Fibroblast of mammary gland (primary cell): ENCODE measurements at regions not wholly inside any gene's neighbourhood (a gene's known extent, or its start where the extent isn't known, plus 50 kb on each side); places are given as distances from the start of the nearest gene placed in this dataset.

Source experiments
- DNase-seq: peaks from one replicate; pipeline ENCODE4 v3.0.0-alpha.2; 2010; ENCODE audit warnings: low read depth
- H3K4me3 ChIP-seq: 2 replicates; pipeline ENCODE4 v1.5.1; 2011; ENCODE audit warnings: low read depth, mild to moderate bottlenecking, low read length, moderate library complexity; ENCODE audit not compliant: control insufficient read depth
- TF ChIP-seq, protein P1 (sequence below): conservative IDR thresholded peaks from 2 replicates; pipeline ENCODE4 v1.5.1; 2011; ENCODE audit warnings: low read depth, low read length, inconsistent platforms; ENCODE audit not compliant: control insufficient read depth, insufficient read depth

DNA sequence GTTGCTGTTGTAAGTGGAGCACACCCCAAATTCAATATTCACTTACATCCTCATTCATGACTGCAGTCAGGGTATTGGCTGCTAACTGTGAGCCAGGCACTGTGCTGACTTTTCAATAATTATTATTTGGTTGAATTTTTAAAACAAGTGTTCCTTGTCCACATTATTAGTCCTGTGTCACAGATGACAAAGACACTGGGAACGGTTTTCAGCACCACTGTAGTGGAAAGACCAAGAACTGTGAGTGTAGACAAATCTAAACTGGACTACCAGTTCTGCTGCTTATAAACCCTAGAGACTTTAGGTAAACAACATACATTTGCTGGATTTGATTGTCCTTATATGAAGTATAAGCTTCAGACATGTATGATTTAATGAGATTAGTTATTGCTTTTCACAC, 197.7 kb upstream of the ROBO2 start:
- no peak overlapping the region for H3K4me3 ChIP-seq
- TF ChIP-seq, protein P1, sequence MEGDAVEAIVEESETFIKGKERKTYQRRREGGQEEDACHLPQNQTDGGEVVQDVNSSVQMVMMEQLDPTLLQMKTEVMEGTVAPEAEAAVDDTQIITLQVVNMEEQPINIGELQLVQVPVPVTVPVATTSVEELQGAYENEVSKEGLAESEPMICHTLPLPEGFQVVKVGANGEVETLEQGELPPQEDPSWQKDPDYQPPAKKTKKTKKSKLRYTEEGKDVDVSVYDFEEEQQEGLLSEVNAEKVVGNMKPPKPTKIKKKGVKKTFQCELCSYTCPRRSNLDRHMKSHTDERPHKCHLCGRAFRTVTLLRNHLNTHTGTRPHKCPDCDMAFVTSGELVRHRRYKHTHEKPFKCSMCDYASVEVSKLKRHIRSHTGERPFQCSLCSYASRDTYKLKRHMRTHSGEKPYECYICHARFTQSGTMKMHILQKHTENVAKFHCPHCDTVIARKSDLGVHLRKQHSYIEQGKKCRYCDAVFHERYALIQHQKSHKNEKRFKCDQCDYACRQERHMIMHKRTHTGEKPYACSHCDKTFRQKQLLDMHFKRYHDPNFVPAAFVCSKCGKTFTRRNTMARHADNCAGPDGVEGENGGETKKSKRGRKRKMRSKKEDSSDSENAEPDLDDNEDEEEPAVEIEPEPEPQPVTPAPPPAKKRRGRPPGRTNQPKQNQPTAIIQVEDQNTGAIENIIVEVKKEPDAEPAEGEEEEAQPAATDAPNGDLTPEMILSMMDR = no peak
- DNase-seq = no peak

DNA sequence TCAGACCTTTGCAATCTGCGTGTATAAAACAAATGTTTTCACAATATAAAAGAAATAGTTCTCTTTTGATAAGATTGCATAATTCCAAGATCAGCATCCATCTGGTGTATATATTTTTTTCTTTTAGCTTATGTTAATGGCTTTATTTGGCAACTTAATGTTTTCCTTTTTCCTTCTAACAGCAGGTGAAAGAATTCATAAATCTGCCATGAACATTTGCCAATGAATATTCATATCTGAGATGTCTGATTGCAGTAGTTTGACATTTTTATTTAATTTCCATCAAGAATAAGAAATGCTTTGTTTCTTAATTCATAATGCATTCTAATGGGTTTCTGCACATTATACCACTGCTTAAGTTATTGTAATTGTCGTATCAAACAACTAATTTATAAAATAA, 184.4 kb upstream of the ROBO2 start:
- no peak overlapping the region for H3K4me3 ChIP-seq
- no peak for DNase-seq
- TF ChIP-seq, protein P1 = no peak

DNA sequence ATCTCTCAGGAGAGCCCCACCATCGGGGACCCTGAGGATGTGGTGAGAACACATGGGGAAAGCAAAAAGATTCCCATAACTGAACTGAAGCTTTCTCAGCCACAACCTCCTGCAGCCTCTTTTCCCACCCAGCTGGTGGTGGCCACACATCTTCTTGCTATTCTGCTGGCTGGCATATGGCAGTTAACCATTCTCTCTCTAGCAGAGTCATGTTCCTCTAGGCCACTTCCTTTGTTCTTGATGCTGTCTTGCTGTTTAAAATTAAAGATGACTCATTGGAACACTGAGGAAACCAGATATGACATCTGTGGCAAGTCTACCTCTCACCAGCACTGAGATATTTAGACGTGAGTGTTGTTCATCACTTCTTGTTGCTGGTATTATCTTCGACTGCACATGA, 180.3 kb upstream of the ROBO2 start:
- no peak for DNase-seq
- TF ChIP-seq, protein P1 = no peak
- no peak overlapping the region for H3K4me3 ChIP-seq

DNA sequence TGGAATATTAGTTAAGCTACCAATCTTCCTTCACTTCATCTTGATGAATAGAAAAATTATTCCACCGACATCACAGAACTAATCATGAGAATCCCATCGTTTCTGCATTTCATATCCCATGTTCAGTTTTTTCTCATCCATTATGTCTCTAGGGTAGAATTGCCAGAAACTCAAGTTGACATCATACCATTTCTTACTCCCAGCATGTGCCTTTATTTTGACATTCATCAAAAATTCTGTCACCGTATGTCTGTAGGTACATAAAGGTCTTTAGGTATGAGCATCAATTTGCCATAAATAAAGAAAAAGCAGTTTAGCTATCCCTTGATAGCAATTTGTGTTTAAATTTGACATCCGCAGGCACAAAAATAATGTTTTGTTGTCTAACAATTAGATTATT, 175.5 kb upstream of the ROBO2 start:
- no peak for DNase-seq
- TF ChIP-seq, protein P1 = no peak

DNA sequence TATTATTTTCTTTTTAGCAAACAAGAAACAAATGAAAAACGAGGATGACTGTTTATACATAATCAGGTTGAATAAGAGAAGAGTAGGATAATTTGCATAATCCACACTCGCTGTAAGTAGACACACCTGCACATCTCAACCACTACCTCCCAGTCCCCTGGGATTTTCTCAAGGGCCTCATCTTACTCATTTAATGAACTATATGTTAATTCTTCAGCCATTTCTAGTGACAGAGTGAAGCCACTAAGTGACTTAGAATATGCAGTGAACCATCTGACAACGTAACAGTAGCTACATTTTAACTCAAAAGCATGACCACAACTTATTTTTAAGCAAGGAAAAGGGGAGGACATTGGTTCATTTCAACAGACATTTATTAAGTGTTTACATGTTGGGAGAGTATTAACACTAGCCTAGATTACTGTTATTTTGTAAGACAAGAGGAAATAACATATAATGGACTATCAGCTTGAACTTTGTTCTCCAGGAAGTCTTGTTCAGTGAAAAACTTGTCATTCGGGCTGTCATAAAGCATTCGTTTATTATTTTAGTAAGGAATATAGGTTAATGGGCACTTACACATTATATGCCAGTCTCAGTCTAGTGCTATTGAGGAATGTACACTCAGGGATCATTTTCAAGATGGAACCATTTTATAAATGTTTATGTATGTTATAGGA, 173.0 kb upstream of the ROBO2 start:
- no peak overlapping the region for H3K4me3 ChIP-seq
- no peak for DNase-seq
- TF ChIP-seq, protein P1 = no peak

More for the DNA sequence above, 175.5 kb upstream of the ROBO2 start:
- H3K4me3 ChIP-seq = no peak overlapping the region

DNA sequence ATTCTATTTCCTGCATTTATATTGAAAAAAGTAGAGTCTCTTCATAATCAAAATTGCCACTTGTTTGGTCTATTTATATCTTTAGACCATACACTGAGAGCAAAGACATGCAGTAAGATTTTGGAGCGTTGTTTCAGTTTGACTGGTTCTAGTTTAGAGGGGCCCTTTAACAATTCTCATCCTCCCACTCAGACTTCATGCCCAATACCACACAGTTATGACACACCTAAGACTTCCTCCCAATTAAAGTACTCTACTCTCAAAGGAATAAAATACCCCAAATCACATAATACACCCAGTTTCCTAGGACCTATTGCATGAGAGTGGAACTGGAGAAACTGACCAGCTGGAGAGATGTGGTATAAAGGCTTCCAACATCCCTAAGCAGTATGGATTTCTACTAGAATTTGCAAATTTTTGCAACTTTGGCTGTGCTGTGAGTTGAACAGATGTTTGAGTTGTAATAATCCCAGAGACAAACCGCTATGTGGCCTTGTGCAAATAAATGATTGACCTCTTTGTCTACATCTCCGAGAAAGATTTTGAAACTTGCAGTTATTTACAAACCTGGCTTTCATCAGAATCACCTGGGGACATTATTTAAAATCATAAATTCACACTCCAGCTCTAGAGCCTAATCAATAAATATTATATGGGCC, 170.0 kb upstream of the ROBO2 start:
- TF ChIP-seq, protein P1 = no peak
- no peak overlapping the region for H3K4me3 ChIP-seq
- DNase-seq = no peak
